NCI-H2029 (cell line): ENCODE measurements at regions not wholly inside any gene's neighbourhood (a gene's known extent, or its start where the extent isn't known, plus 50 kb on each side); places are given as distances from the start of the nearest gene placed in this dataset.
A peak's percentile ranks its signal among the peaks of the same experiment; 100 is the strongest.

Experiments
- DNase-seq: peaks from one replicate; lab custom pipeline; 2025; lab: John Stamatoyannopoulos, UW

DNA sequence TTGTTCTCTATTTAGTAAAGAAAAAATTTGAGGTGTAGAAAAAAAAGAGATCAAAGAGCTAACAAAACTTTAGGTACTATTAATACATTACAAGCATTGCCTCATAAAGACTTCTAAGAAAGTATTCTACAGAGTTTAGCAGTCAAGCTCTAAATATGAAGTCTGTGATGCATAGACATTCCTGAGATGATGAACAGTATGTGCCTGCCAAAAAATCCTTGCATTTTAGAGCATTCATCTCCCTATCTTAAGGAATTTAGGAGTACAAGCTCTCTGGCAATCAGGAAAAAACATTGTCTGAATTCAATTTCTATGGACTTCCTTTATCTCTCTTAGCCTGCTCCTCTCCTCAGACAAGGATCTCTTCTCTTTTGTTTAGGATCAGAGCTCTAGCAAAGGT, 202.6 kb upstream of the LRFN5 start:
- DNase-seq = no peak

DNA sequence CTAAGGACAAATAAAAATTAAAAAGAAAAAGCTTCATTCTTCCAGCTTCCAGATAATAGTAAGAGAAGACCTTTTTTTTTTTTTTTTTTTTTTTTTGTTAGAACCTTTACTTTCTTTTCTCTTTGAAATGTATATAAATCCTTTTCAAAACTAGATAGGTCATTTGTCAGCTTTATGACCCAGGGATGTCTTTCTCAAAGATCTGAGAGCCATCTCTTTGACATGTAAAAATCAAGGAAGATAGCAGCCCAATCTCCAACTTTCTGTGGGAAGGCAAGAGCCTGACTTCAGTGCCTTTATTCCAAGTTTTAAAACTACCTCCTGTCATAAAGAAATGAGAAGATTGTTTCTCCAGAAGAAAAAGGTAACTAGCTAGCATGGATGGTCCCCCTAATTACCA, 203.3 kb upstream of the LRFN5 start:
- DNase-seq = no peak

GRCh38 chr14:41397926-41398325, 208.8 kb upstream of the LRFN5 start:
- no peak for DNase-seq

DNA sequence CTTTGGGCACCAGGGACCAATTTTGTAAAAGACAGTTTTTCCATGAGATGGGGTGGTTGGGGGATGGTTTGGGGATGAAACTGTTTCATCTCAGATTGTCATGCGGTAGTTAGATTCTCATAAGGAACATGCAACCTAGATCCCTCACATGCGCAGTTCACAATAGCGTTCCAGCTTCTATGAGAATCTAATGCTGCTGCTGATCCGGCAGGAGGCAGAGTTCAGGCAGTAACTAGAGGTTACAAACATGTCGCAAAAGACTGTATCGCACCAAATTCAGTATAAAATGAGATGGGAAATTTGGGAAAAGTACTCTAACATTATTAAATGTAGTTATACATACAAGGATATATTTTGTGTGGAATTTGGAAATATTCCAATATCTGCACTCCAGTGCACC, 213.2 kb upstream of the LRFN5 start:
- peak; percentile 6 for DNase-seq

- no peak for DNase-seq
Observed at GRCh38 chr14:41392226-41392625, 214.4 kb upstream of the LRFN5 start.

DNA sequence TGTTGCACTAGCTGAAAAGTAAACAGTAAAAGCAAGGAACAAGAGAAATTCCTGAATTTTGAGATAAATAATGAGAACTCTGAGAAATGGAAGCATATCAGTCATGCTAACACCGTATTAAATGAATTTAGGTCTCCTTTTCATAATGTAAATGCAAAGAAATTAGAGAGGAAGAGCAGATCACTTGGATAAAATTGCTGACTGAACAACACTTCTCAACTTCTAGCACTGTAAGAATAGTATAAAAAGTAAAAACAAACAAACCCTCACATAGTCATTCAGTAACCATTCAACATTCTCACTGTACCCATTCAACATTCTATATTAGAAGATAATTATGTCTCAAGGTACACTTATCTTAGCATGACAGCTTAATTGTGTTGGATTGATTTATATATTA, 217.3 kb upstream of the LRFN5 start:
- DNase-seq = no peak

GRCh38 chr14:41385797-41386196, 220.9 kb upstream of the LRFN5 start:
- no peak for DNase-seq

GRCh38 chr14:41380017-41380416, 226.7 kb upstream of the LRFN5 start:
- DNase-seq = no peak

DNA sequence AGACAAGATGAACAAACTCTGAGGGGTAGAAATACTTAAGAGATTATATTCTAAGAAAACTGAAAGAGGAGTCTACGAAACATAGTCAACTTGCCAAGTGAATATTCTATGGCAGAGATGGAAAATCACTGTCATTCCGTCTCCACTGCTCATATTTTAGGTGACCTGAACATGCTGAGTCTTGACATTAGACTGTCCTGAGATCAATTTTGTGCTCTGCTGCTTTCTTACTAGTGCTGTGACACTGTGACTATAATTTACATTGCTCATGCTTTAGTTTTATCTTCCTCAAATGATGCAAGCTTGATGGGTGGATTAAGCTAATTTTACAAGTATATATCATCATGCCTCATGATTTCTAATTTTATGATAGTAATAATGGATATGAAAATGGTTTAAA, 228.2 kb upstream of the LRFN5 start:
- no peak for DNase-seq

DNA sequence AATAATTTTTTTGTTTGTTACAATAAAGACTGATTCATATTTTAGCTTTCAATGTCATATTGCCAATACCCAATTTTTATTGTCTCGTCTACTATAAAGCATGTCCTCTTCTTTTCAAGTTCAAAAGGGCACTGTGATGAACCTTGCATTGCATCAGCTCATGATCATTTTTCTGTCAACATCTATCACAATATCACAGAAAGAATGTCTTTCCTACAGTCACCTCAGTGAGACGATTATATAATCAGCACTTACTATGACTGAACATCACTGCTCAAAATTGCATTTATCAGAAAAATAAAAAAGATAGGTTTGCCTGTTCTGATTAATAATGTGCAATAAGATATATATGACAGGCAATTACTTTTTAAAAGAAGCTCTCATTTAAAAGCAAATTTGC, 228.7 kb upstream of the LRFN5 start:
- DNase-seq = no peak

DNA sequence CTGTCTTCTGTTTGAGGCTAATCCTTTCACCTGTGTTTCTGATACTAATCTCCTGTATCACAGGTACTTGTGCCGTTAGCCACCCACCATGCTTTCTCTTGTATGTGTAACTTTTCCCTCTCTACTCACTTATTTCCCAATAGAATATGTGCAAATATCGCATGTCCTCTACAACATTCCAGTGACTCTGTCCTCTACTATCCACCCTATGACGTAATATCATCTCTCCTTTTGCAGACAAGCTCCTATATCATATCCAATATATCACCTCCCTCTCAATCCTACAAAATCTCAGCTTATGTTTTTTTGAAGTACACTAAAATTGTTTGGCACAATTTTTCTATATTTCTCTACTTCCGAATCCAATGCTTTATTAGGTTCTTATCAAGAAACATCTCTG, 232.6 kb upstream of the LRFN5 start:
- no peak for DNase-seq

DNA sequence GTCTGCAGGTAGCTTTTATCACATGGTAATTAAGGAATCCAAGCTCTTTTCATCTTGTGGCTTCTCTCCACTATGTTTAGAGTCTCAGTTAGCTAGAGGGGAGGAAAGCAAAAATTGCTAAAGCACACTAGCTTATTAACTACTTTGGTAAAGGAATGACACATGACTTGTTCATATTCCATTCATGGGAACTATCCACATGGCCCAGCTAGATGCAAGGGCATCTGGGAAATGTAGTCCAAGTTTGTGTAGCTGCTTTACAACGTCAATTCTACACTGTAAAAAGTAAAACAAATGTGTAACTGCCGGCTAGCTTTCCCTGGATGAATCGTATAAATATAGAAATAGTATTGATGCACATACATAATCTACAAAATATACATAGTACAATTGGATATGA, 244.5 kb upstream of the LRFN5 start:
- DNase-seq = no peak

DNA sequence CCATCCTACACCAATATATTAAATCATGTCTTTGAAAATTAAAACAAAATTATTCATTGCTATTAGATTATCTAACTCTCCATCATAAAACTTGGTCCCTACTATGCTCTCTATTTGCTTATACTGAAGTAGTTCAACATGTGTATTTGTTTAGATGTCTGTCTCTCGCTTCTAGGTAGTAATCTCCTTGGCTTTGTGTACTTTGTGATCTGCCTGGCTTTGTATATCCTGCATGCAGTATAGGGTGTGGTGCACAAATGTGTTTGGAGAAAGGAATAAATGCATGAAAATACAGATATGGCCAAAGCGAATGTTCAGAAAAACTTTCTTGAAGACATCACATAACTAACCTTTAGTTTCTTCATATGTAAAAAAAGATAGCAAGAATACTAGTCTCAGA, 246.6 kb upstream of the LRFN5 start:
- no peak for DNase-seq

GRCh38 chr14:41355866-41356265, 250.8 kb upstream of the LRFN5 start:
- no peak for DNase-seq

- no peak for DNase-seq
Observed at GRCh38 chr14:41350476-41350875, 256.2 kb upstream of the LRFN5 start.

GRCh38 chr14:41349289-41349910, 257.3 kb upstream of the LRFN5 start:
- no peak for DNase-seq

DNA sequence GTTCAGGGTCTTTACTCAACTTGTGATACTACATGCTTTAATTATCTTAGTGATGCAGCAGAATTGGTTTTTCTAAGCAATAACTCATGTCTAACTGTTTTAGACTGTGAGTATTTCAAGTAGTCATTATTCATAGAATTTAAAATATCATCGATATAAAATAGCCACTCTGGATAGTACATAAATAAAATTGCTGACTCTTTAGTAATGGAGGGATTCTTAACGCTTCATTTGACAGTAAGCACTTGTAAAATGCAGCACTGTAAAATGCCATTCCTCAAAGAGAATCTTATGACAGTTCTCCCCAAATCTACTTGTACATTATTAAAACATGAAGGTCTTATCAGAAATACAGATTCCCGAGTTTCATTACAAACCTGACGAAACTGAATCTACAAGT, 262.8 kb upstream of the LRFN5 start:
- no peak for DNase-seq

DNA sequence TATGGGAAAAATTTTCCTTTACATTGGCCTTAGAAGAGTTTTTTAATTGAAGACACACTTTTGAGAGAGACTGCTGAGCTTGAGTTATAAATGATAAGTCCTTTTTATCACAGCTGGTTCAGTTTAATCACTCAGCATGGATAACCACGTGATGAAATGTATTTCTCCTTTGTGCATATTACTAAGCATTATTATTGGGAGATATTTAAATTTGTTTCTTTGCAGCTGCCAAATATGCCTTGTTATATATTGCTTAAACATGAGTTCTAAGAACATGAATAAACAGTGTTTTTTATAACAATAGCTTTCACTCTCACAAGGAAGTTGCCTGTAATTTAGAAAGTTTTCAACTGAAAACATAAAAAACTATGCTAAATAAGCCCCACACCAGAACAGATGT, 293.5 kb upstream of the LRFN5 start:
- no peak for DNase-seq

DNA sequence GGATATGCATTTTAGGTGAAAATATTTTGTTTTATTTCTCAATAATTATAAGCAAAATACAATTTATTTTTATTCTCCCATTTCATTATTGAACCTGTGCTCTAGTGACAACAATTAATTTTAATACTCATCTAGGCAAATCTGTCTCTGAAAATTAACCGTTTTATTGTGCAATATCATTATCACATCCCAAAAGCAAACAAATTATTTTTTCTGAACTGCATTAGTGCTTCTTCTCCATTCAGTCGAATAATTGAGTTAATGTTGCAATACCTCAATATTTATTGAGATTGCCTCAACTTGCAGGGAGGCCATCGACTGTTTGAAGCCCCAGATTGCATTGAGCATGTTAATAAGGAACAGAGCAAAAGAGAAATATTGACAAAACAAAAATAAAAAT, 303.2 kb upstream of the LRFN5 start:
- DNase-seq = no peak

DNA sequence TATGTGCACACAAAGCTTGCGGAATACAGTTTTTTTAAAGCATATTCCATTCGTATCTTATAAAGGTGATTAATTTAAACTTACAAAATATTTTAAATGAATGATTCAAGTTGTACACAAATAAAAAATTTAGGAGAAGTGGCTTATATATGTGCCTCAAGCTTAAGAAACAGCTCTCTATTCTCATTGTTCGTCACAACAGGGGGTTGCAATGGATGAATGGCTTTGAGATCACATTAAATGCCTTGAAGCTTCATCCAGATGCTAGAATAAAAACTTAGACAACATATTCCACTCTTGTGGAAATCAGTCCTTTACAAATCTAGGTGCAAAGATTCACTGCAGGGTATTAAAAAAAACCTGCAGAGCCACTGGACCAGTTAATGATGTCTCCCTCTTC, 303.9 kb upstream of the LRFN5 start:
- no peak for DNase-seq

DNA sequence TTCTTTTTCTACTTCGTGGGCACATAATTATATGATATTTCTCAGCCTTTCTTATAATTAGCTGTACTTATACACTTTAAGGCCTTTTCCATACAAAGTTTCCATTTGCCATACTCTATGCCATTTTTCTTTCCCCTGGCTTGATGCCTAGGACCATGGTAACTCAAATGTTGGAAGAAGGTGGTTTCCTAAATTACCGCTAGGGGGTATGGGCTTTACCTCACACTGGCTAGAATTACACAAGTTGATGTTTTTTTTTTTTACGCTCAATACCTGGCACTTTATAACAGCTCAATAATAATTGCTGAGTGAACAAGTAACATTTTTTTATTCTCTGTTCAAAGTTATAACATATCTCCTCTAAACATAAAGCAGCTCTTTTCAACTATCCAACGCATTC, 306.8 kb upstream of the LRFN5 start:
- DNase-seq = no peak

GRCh38 chr14:41298328-41298690, 308.4 kb upstream of the LRFN5 start:
- no peak for DNase-seq

DNA sequence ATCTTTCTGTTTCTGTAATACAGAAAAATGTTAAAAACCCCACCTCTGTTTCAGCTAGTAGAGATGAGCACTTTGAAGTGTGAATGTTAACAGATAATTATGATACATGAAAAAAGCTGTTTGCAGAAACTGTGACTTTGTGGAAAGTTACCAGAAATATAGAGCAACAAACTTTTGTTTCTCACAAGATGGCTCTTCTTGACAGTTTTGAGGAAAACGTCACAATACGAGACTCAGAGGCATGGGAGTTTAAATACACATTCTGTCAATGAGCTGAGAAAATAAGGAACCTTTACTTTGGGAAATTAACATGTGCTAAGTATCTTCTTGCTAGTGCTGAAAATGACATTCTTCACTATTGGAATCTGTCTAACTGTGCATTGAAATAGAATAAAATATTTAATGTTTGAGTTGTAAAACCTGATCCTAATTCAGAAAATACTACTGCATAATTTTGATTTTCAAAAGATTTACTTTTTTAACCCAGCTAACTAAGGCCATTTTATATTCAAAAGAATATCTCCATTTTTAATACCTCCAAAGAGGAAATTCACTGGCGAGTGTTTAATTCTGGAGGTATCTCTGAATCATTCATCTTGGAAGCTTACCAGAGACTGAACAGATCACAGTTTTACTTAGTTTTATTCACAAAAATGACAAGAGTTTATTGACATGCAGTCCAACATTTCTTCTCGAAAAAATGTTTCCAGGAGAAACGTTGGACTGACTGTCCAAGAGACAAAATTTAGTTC, 308.9 kb upstream of the LRFN5 start:
- no peak for DNase-seq

GRCh38 chr14:41295734-41296133, 310.9 kb upstream of the LRFN5 start:
- no peak for DNase-seq
